Naive thymus-derived CD8-positive, alpha-beta T cell (primary cell): ENCODE measurements at regions not wholly inside any gene's neighbourhood (a gene's known extent, or its start where the extent isn't known, plus 50 kb on each side); places are given as distances from the start of the nearest gene placed in this dataset.
"Not testable (repeated sequence)": the region's sequence is repeated elsewhere in the genome, so short reads cannot be mapped to it uniquely, and the experiment has no call there.

Source experiments
- ATAC-seq, 2 donors: fragments of 150-1000 bp; cut with Tn5 transposase in 1 of 2; sonication (Bioruptor Pico), chemical (Tn5 transposase) in 1 of 2; 1 replicate in 1 of 2; 2 replicates in 1 of 2; pipeline ENCODE4 v1.10.0; 2021; ENCODE audit warnings: mild to moderate bottlenecking in 2 of 2, moderate library complexity in 2 of 2
- POLR2A ChIA-PET: fragments of 350-600 bp; sonication (Branson Sonifier 250); formaldehyde crosslinking; loops from one replicate; lab custom pipeline; 2021; ENCODE audit warnings: antibody characterized with exemption; lab: Charles Lee
- DNase-seq, 10 donors: peaks; one replicate each; pipeline versions ENCODE4 v3.0.0 to v3.0.0-alpha.2; 2020 to 2022
- H3K27ac Mint-ChIP-seq, 10 donors: one replicate each; pipeline ENCODE4 v1.8.0; 2020 to 2022; ENCODE audit warnings: mild to moderate bottlenecking in 10 of 10, mixed read lengths in 10 of 10, moderate library complexity in 4 of 10, inconsistent platforms in 1 of 10
- H3K27me3 Mint-ChIP-seq, 5 donors: one replicate each; pipeline ENCODE4 v1.8.0; 2021 to 2022; ENCODE audit warnings: mixed read lengths in 5 of 5
- H3K36me3 Mint-ChIP-seq, 3 donors: one replicate each; pipeline ENCODE4 v1.8.0; 2020 to 2022; ENCODE audit warnings: mixed read lengths in 3 of 3, mild to moderate bottlenecking in 2 of 3, inconsistent platforms in 1 of 3
- H3K4me1 Mint-ChIP-seq, 4 donors: one replicate each; pipeline ENCODE4 v1.8.0; 2021 to 2022; ENCODE audit warnings: mixed read lengths in 4 of 4
- H3K4me3 Mint-ChIP-seq, 10 donors: one replicate each; pipeline ENCODE4 v1.8.0; 2020 to 2022; ENCODE audit warnings: mild to moderate bottlenecking in 10 of 10, mixed read lengths in 10 of 10, moderate library complexity in 6 of 10, inconsistent platforms in 1 of 10
- H3K9me3 Mint-ChIP-seq, 9 donors: one replicate each; pipeline ENCODE4 v1.8.0; 2020 to 2022; ENCODE audit warnings: mixed read lengths in 9 of 9, mild to moderate bottlenecking in 3 of 9, inconsistent platforms in 1 of 9, moderate library complexity in 1 of 9

GRCh38 chrX:88940904-88941303 lies 193.9 kb downstream of the CPXCR1 start:
- Mint-ChIP-seq H3K4me3 (no peak overlapping the region), H3K27ac (no peak overlapping the region)
- POLR2A ChIA-PET = no interaction called here

GRCh38 chrX:88944661-88945060 lies 197.6 kb downstream of the CPXCR1 start:
- H3K27me3 Mint-ChIP-seq = no peaks in the 10 kb centered on the region
- H3K4me1 Mint-ChIP-seq = no peaks in the 10 kb centered on the region
- H3K9me3 Mint-ChIP-seq = peaks cover 0 to 7% (median 4%) of the 10 kb centered on the region in 9 donors
- H3K36me3 Mint-ChIP-seq = peaks cover 0 to 4% (median 0%) of the 10 kb centered on the region in 3 donors
- no peak overlapping the region for H3K4me3 Mint-ChIP-seq
- POLR2A ChIA-PET = no interaction called here
- no peak overlapping the region for H3K27ac Mint-ChIP-seq
- ATAC-seq (no peak), DNase-seq (no peak)

More at GRCh38 chrX:88940904-88941303, 193.9 kb downstream of the CPXCR1 start:
- Mint-ChIP-seq H3K36me3 (peaks cover 0 to 4% (median 0%) of the 10 kb centered on the region in 3 donors), H3K27me3 (no peaks in the 10 kb centered on the region), H3K9me3 (peaks cover 0 to 8% (median 4%) of the 10 kb centered on the region in 9 donors), H3K4me1 (no peaks in the 10 kb centered on the region)
- ATAC-seq (no peak), DNase-seq (no peak)

- POLR2A ChIA-PET, DNase-seq, H3K4me3 Mint-ChIP-seq, H3K27ac Mint-ChIP-seq, H3K27me3 Mint-ChIP-seq, ATAC-seq, H3K4me1 Mint-ChIP-seq: not testable (repeated sequence)
- H3K36me3 Mint-ChIP-seq = peaks cover 0 to 17% (median 0%) of the 10 kb centered on the region in 3 donors
- H3K9me3 Mint-ChIP-seq = peaks cover 0 to 32% (median 7%) of the 10 kb centered on the region in 9 donors
Observed at GRCh38 chrX:88956059-88956458, 209.0 kb downstream of the CPXCR1 start.

- Mint-ChIP-seq H3K27me3 (no peaks in the 10 kb centered on the region), H3K27ac (no peak overlapping the region), H3K36me3 (no peaks in the 10 kb centered on the region), H3K4me1 (no peaks in the 10 kb centered on the region), H3K4me3 (no peak overlapping the region), H3K9me3 (peaks cover 0 to 3% (median 0%) of the 10 kb centered on the region in 9 donors)
- DNase-seq = no peak
- POLR2A ChIA-PET = no interaction called here
- no peak for ATAC-seq
Observed at GRCh38 chrX:88977835-88978234, 230.8 kb downstream of the CPXCR1 start.

GRCh38 chrX:88982183-88982582 lies 235.2 kb downstream of the CPXCR1 start:
- no peak overlapping the region for H3K27ac Mint-ChIP-seq
- POLR2A ChIA-PET = no interaction called here
- no peak overlapping the region for H3K4me3 Mint-ChIP-seq
- DNase-seq (no peak), ATAC-seq (no peak)
- H3K9me3 Mint-ChIP-seq = peaks cover 0 to 3% (median 0%) of the 10 kb centered on the region in 9 donors
- peaks cover 0 to 4% (median 0%) of the 10 kb centered on the region in 3 donors for H3K36me3 Mint-ChIP-seq
- H3K27me3 Mint-ChIP-seq = no peaks in the 10 kb centered on the region
- no peaks in the 10 kb centered on the region for H3K4me1 Mint-ChIP-seq

- POLR2A ChIA-PET = no interaction called here
- Mint-ChIP-seq H3K4me1 (no peaks in the 10 kb centered on the region), H3K4me3 (no peak overlapping the region), H3K27me3 (no peaks in the 10 kb centered on the region), H3K27ac (no peak overlapping the region), H3K36me3 (peaks cover 0 to 4% (median 0%) of the 10 kb centered on the region in 3 donors), H3K9me3 (peaks cover 0 to 3% (median 0%) of the 10 kb centered on the region in 9 donors)
- ATAC-seq (no peak), DNase-seq (no peak)
Observed at GRCh38 chrX:88982933-88983332, 235.9 kb downstream of the CPXCR1 start.

- Mint-ChIP-seq H3K4me3 (no peak overlapping the region), H3K9me3 (peaks cover 0 to under 1% (median 0%) of the 10 kb centered on the region in 9 donors)
Observed at GRCh38 chrX:88988796-88989195, 241.8 kb downstream of the CPXCR1 start.

GRCh38 chrX:88990882-88991582 lies 244.0 kb downstream of the CPXCR1 start:
- DNase-seq = no peak
- Mint-ChIP-seq H3K9me3 (peaks cover 0 to 8% (median 0%) of the 10 kb centered on the region in 9 donors), H3K27me3 (no peaks in the 10 kb centered on the region), H3K36me3 (no peaks in the 10 kb centered on the region), H3K4me1 (no peaks in the 10 kb centered on the region), H3K4me3 (no peak overlapping the region), H3K27ac (no peak overlapping the region)
- no peak for ATAC-seq
- POLR2A ChIA-PET = no interaction called here

More at GRCh38 chrX:88988796-88989195, 241.8 kb downstream of the CPXCR1 start:
- H3K27ac Mint-ChIP-seq = no peak overlapping the region
- DNase-seq (no peak), ATAC-seq (no peak)
- H3K27me3 Mint-ChIP-seq = no peaks in the 10 kb centered on the region
- POLR2A ChIA-PET = no interaction called here
- peaks cover 0 to 4% (median 0%) of the 10 kb centered on the region in 3 donors for H3K36me3 Mint-ChIP-seq
- no peaks in the 10 kb centered on the region for H3K4me1 Mint-ChIP-seq

GRCh38 chrX:88991583-88992132 lies 244.6 kb downstream of the CPXCR1 start:
- Mint-ChIP-seq H3K4me3 (no peak overlapping the region), H3K27me3 (no peaks in the 10 kb centered on the region), H3K9me3 (peaks cover 0 to 8% (median 0%) of the 10 kb centered on the region in 9 donors), H3K36me3 (no peaks in the 10 kb centered on the region), H3K27ac (no peak overlapping the region), H3K4me1 (no peaks in the 10 kb centered on the region)
- no peak for ATAC-seq
- DNase-seq = no peak
- POLR2A ChIA-PET = no interaction called here

- Mint-ChIP-seq H3K27me3 (no peaks in the 10 kb centered on the region), H3K9me3 (peaks cover 0 to 7% (median 0%) of the 10 kb centered on the region in 9 donors), H3K27ac (no peak overlapping the region), H3K4me3 (no peak overlapping the region), H3K36me3 (no peaks in the 10 kb centered on the region), H3K4me1 (no peaks in the 10 kb centered on the region)
- POLR2A ChIA-PET = no interaction called here
- ATAC-seq (no peak), DNase-seq (no peak)
Observed at GRCh38 chrX:89021964-89022363, 274.9 kb downstream of the CPXCR1 start.

- POLR2A ChIA-PET = no interaction called here
Observed at GRCh38 chrX:89033723-89034122, 286.7 kb downstream of the CPXCR1 start.

GRCh38 chrX:89034679-89035078 lies 287.7 kb downstream of the CPXCR1 start:
- no peaks in the 10 kb centered on the region for H3K36me3 Mint-ChIP-seq
- no peaks in the 10 kb centered on the region for H3K4me1 Mint-ChIP-seq
- no peak overlapping the region for H3K4me3 Mint-ChIP-seq
- DNase-seq (no peak), ATAC-seq (no peak)
- H3K9me3 Mint-ChIP-seq = peaks cover 0 to 12% (median 0%) of the 10 kb centered on the region in 9 donors
- POLR2A ChIA-PET = no interaction called here
- no peaks in the 10 kb centered on the region for H3K27me3 Mint-ChIP-seq
- H3K27ac Mint-ChIP-seq = peak overlapping the region in 1 of 10 donors; percentile 1

More at GRCh38 chrX:89033723-89034122, 286.7 kb downstream of the CPXCR1 start:
- peaks cover 0 to 16% (median 3%) of the 10 kb centered on the region in 9 donors for H3K9me3 Mint-ChIP-seq
- H3K27me3 Mint-ChIP-seq = no peaks in the 10 kb centered on the region
- H3K4me3 Mint-ChIP-seq = no peak overlapping the region
- no peaks in the 10 kb centered on the region for H3K36me3 Mint-ChIP-seq
- H3K27ac Mint-ChIP-seq = no peak overlapping the region
- no peaks in the 10 kb centered on the region for H3K4me1 Mint-ChIP-seq
- ATAC-seq (no peak), DNase-seq (no peak)

- H3K4me1 Mint-ChIP-seq = no peaks in the 10 kb centered on the region
- DNase-seq (no peak), ATAC-seq (no peak)
Observed at GRCh38 chrX:89053223-89053622, 306.2 kb downstream of the CPXCR1 start.

More at GRCh38 chrX:89053223-89053622, 306.2 kb downstream of the CPXCR1 start:
- POLR2A ChIA-PET = no interaction called here
- H3K36me3 Mint-ChIP-seq = no peaks in the 10 kb centered on the region
- peaks cover 0 to 14% (median 2%) of the 10 kb centered on the region in 9 donors for H3K9me3 Mint-ChIP-seq
- H3K4me3 Mint-ChIP-seq = no peak overlapping the region
- H3K27me3 Mint-ChIP-seq = no peaks in the 10 kb centered on the region
- H3K27ac Mint-ChIP-seq = no peak overlapping the region
